ENCODE measurements at regions not wholly inside any gene's neighbourhood (a gene's known extent, or its start where the extent isn't known, plus 50 kb on each side); places are given as distances from the start of the nearest gene placed in this dataset.

DNA sequence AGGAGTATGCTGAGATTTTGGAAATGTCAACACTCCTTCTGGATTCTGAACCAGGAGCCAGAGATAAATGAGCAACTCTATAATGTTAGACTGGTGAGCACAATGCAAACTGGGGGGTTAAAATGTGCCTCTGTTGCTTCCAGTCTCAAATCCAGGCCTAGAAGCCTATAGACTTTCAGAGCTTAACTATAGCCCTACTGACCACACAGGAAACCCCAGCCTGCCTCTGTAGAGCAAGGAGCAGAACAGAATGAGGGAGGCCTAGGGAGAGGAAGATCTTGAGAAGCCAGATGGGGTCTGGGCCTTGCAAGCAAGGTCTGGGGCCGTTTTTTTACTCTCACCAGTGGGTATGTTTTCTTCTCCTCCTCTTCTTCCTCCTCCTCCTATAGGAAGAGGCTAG, 225.4 kb upstream of the KITLG start:
- H3K36me3 ChIP-seq (ENCODE audit: control insufficient read depth, insufficient read depth, low read length), result no peaks in the 10 kb centered on the region
- no peaks in the 10 kb centered on the region for H3K27me3 ChIP-seq (ENCODE audit: control insufficient read depth, insufficient read depth, low read length)
- no peak overlapping the region for H3K9ac ChIP-seq (ENCODE audit: low read length)
- no peak overlapping the region for H3K27ac ChIP-seq (ENCODE audit: low read depth, low read length)
- no peak overlapping the region for H3K4me3 ChIP-seq (ENCODE audit: low read depth, low read length)
- no peaks in the 10 kb centered on the region for H3K9me3 ChIP-seq (ENCODE audit: control insufficient read depth, insufficient read depth, low read depth, low read length)
- H3K4me1 ChIP-seq (ENCODE audit: control insufficient read depth, insufficient read depth, low read length), result no peaks in the 10 kb centered on the region

- H3K9ac ChIP-seq (ENCODE audit: low read length), result no peak overlapping the region
- H3K4me1 ChIP-seq (ENCODE audit: control insufficient read depth, insufficient read depth, low read length), result no peaks in the 10 kb centered on the region
- no peak overlapping the region for H3K4me3 ChIP-seq (ENCODE audit: low read depth, low read length)
- H3K36me3 ChIP-seq (ENCODE audit: control insufficient read depth, insufficient read depth, low read length), result no peaks in the 10 kb centered on the region
- H3K27ac ChIP-seq (ENCODE audit: low read depth, low read length), result no peak overlapping the region
- no peaks in the 10 kb centered on the region; the same call in 1 of the 2 replicates for H3K9me3 ChIP-seq (ENCODE audit: control insufficient read depth, insufficient read depth, low read depth, low read length)
- no peaks in the 10 kb centered on the region for H3K27me3 ChIP-seq (ENCODE audit: control insufficient read depth, insufficient read depth, low read length)
These were observed 225.0 kb upstream of the KITLG start for GRCh38 chr12:88805286-88805685.

- Histone ChIP-seq H3K9me3 (ENCODE audit: control insufficient read depth, insufficient read depth, low read depth, low read length) (peaks cover 4% of the 10 kb centered on the region; the same call in 1 of the 2 replicates), H3K4me3 (ENCODE audit: low read depth, low read length) (no peak overlapping the region), H3K27ac (ENCODE audit: low read depth, low read length) (no peak overlapping the region), H3K4me1 (ENCODE audit: control insufficient read depth, insufficient read depth, low read length) (no peaks in the 10 kb centered on the region), H3K9ac (ENCODE audit: low read length) (no peak overlapping the region), H3K27me3 (ENCODE audit: control insufficient read depth, insufficient read depth, low read length) (no peaks in the 10 kb centered on the region), H3K36me3 (ENCODE audit: control insufficient read depth, insufficient read depth, low read length) (no peaks in the 10 kb centered on the region)
These were observed 221.9 kb upstream of the KITLG start for GRCh38 chr12:88802096-88802706.

GRCh38 chr12:88801227-88802095, 221.2 kb upstream of the KITLG start:
- no peak overlapping the region for H3K9ac ChIP-seq (ENCODE audit: low read length)
- H3K4me1 ChIP-seq (ENCODE audit: control insufficient read depth, insufficient read depth, low read length), result no peaks in the 10 kb centered on the region
- H3K9me3 ChIP-seq (ENCODE audit: control insufficient read depth, insufficient read depth, low read depth, low read length), result peaks cover 4% of the 10 kb centered on the region; the same call in 1 of the 2 replicates
- no peak overlapping the region for H3K27ac ChIP-seq (ENCODE audit: low read depth, low read length)
- no peaks in the 10 kb centered on the region for H3K36me3 ChIP-seq (ENCODE audit: control insufficient read depth, insufficient read depth, low read length)
- no peak overlapping the region for H3K4me3 ChIP-seq (ENCODE audit: low read depth, low read length)
- no peaks in the 10 kb centered on the region for H3K27me3 ChIP-seq (ENCODE audit: control insufficient read depth, insufficient read depth, low read length)

DNA sequence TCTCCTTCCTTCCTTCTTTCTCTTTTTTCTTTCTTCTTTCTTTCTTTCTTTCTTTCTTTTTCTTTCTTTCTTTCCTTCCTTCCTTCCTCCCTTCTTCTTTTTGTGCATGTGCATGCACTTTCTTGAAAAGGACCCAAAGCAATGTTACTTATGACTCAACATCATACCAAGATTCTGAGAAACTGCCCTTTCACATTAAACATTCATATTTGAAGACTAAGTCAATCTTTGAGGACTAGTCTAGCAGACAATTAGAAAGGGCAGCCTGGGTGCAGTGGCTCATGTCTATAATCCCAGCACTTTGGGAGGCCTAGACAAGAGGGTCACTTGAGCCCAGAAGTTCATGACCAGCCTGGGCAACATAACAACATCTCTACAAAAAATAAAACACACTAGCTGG, 212.8 kb upstream of the KITLG start:
- Histone ChIP-seq H3K4me3 (ENCODE audit: low read depth, low read length) (no peak overlapping the region), H3K27ac (ENCODE audit: low read depth, low read length) (no peak overlapping the region), H3K36me3 (ENCODE audit: control insufficient read depth, insufficient read depth, low read length) (no peaks in the 10 kb centered on the region), H3K4me1 (ENCODE audit: control insufficient read depth, insufficient read depth, low read length) (no peaks in the 10 kb centered on the region), H3K27me3 (ENCODE audit: control insufficient read depth, insufficient read depth, low read length) (no peaks in the 10 kb centered on the region), H3K9me3 (ENCODE audit: control insufficient read depth, insufficient read depth, low read depth, low read length) (peaks cover 30% of the 10 kb centered on the region), H3K9ac (ENCODE audit: low read length) (no peak overlapping the region)

DNA sequence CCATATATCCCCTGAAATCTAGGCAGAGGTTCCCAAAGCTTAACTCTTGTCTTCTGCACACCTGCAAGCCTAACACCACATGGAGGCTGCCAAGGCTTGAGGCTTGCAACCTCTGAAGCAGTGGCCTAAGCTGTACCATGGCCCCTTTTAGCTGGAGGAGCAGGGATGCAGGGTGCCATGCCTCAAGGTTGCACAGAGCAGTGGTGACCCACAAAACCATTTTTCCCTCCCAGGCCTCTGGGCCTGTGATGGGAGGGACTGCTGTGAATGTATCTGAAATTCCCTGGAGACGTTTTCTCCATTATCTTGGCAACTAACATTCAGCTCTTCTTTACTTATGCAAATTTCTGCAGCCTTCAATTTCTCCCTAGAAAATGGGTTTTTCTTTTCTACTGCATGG, 210.0 kb upstream of the KITLG start:
- Histone ChIP-seq H3K36me3 (ENCODE audit: control insufficient read depth, insufficient read depth, low read length) (no peaks in the 10 kb centered on the region), H3K4me1 (ENCODE audit: control insufficient read depth, insufficient read depth, low read length) (no peaks in the 10 kb centered on the region), H3K27me3 (ENCODE audit: control insufficient read depth, insufficient read depth, low read length) (no peaks in the 10 kb centered on the region), H3K4me3 (ENCODE audit: low read depth, low read length) (no peak overlapping the region), H3K27ac (ENCODE audit: low read depth, low read length) (no peak overlapping the region), H3K9ac (ENCODE audit: low read length) (no peak overlapping the region), H3K9me3 (ENCODE audit: control insufficient read depth, insufficient read depth, low read depth, low read length) (peaks cover 30% of the 10 kb centered on the region)

GRCh38 chr12:88784166-88784565, 203.9 kb upstream of the KITLG start:
- H3K9me3 ChIP-seq (ENCODE audit: control insufficient read depth, insufficient read depth, low read depth, low read length), result peaks cover 5% of the 10 kb centered on the region
- no peak overlapping the region for H3K27ac ChIP-seq (ENCODE audit: low read depth, low read length)
- H3K36me3 ChIP-seq (ENCODE audit: control insufficient read depth, insufficient read depth, low read length), result no peaks in the 10 kb centered on the region
- H3K4me3 ChIP-seq (ENCODE audit: low read depth, low read length), result no peak overlapping the region
- no peaks in the 10 kb centered on the region for H3K4me1 ChIP-seq (ENCODE audit: control insufficient read depth, insufficient read depth, low read length)
- H3K27me3 ChIP-seq (ENCODE audit: control insufficient read depth, insufficient read depth, low read length), result no peaks in the 10 kb centered on the region
- no peak overlapping the region for H3K9ac ChIP-seq (ENCODE audit: low read length)

DNA sequence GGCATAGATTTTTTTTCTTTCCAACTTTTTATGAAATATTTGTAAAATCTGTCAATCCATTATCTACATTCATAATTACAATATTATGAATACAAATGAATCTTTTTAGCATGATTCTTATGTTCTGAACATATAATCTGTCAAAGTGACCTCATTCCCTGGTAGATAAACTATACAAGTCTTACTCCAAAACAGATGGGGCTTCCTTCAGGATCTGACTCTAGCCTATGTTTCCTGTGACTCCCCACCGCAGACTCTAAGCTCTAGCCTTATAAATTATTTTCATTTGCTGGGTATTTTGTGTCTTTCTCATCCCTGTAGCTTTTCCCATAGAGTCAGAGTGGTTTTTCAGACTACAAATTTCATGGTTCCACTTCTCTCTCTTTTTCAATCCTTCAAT, 202.1 kb upstream of the KITLG start:
- no peaks in the 10 kb centered on the region for H3K27me3 ChIP-seq (ENCODE audit: control insufficient read depth, insufficient read depth, low read length)
- H3K4me1 ChIP-seq (ENCODE audit: control insufficient read depth, insufficient read depth, low read length), result no peaks in the 10 kb centered on the region
- H3K9ac ChIP-seq (ENCODE audit: low read length), result no peak overlapping the region
- H3K27ac ChIP-seq (ENCODE audit: low read depth, low read length), result no peak overlapping the region
- no peak overlapping the region for H3K4me3 ChIP-seq (ENCODE audit: low read depth, low read length)
- H3K36me3 ChIP-seq (ENCODE audit: control insufficient read depth, insufficient read depth, low read length), result no peaks in the 10 kb centered on the region
- no peaks in the 10 kb centered on the region for H3K9me3 ChIP-seq (ENCODE audit: control insufficient read depth, insufficient read depth, low read depth, low read length)

GRCh38 chr12:88781909-88782308, 201.6 kb upstream of the KITLG start:
- H3K36me3 ChIP-seq (ENCODE audit: control insufficient read depth, insufficient read depth, low read length), result no peaks in the 10 kb centered on the region
- H3K9me3 ChIP-seq (ENCODE audit: control insufficient read depth, insufficient read depth, low read depth, low read length), result no peaks in the 10 kb centered on the region
- no peak overlapping the region for H3K27ac ChIP-seq (ENCODE audit: low read depth, low read length)
- no peaks in the 10 kb centered on the region for H3K4me1 ChIP-seq (ENCODE audit: control insufficient read depth, insufficient read depth, low read length)
- H3K9ac ChIP-seq (ENCODE audit: low read length), result no peak overlapping the region
- H3K27me3 ChIP-seq (ENCODE audit: control insufficient read depth, insufficient read depth, low read length), result no peaks in the 10 kb centered on the region
- no peak overlapping the region for H3K4me3 ChIP-seq (ENCODE audit: low read depth, low read length)

DNA sequence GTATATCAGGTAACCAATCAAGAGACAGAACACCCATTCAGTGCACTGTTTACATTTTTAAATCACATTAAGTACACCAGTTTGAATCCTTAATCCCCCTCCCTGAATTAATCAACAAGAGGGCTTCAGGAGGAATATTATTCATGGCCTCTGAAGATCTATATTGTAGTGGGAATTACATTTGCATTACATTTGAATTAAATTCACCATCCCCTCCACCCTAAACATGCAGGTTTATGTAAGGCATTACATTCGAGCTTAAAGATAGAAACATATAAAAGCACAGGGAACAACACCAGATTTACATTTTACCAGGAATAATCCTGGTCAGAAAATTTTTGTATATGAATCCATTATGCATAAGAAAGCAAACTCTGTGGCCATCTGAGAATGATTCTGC, 197.8 kb upstream of the KITLG start:
- no peak overlapping the region for H3K27ac ChIP-seq (ENCODE audit: low read depth, low read length)

GRCh38 chr12:88775742-88776151, 195.5 kb upstream of the KITLG start:
- Histone ChIP-seq H3K27me3 (ENCODE audit: control insufficient read depth, insufficient read depth, low read length) (no peaks in the 10 kb centered on the region), H3K36me3 (ENCODE audit: control insufficient read depth, insufficient read depth, low read length) (no peaks in the 10 kb centered on the region), H3K4me3 (ENCODE audit: low read depth, low read length) (no peak overlapping the region), H3K4me1 (ENCODE audit: control insufficient read depth, insufficient read depth, low read length) (no peaks in the 10 kb centered on the region), H3K27ac (ENCODE audit: low read depth, low read length) (no peak overlapping the region), H3K9ac (ENCODE audit: low read length) (no peak overlapping the region), H3K9me3 (ENCODE audit: control insufficient read depth, insufficient read depth, low read depth, low read length) (no peaks in the 10 kb centered on the region)

More for the DNA sequence above, 197.8 kb upstream of the KITLG start:
- Histone ChIP-seq H3K4me1 (ENCODE audit: control insufficient read depth, insufficient read depth, low read length) (no peaks in the 10 kb centered on the region), H3K9ac (ENCODE audit: low read length) (no peak overlapping the region), H3K9me3 (ENCODE audit: control insufficient read depth, insufficient read depth, low read depth, low read length) (no peaks in the 10 kb centered on the region), H3K4me3 (ENCODE audit: low read depth, low read length) (no peak overlapping the region), H3K27me3 (ENCODE audit: control insufficient read depth, insufficient read depth, low read length) (no peaks in the 10 kb centered on the region), H3K36me3 (ENCODE audit: control insufficient read depth, insufficient read depth, low read length) (no peaks in the 10 kb centered on the region)
